HG03521 (cell line): ENCODE measurements at regions not wholly inside any gene's neighbourhood (a gene's known extent, or its start where the extent isn't known, plus 50 kb on each side); places are given as distances from the start of the nearest gene placed in this dataset.
"Not testable (repeated sequence)": the region's sequence is repeated elsewhere in the genome, so short reads cannot be mapped to it uniquely, and the experiment has no call there.

Experiments
- ATAC-seq: cut with Tn5 transposase; IDR thresholded peaks from one replicate; pipeline ENCODE4 v1.9.1; 2021; ENCODE audit warnings: mild to moderate bottlenecking, moderate library complexity; ENCODE audit not compliant: unreplicated experiment

DNA sequence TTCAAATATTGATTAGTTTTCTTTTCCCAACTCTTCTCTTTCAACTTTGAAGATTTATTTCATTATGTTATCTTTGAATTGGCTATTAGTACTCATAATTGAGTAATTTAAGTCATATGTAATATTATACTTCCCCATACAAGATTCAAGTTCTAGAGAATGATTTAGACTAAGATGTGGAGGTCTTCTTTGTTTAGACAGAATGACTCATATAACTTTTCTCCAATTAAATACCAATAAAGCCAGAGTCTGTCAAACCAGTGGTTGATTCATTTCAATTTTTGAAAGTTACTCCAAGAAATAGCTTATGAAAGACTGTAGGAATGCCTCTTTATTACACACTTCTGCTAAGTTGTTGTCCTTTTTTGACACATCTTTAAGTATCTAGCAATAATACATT lies 115.8 kb upstream of the SLC35F3 start:
- no peak for ATAC-seq

GRCh38 chr1:233790121-233790520 lies 114.4 kb upstream of the SLC35F3 start:
- no peak for ATAC-seq

- ATAC-seq = peak; percentile 98
Observed at GRCh38 chr1:233790662-233791371, 113.7 kb upstream of the SLC35F3 start.

DNA sequence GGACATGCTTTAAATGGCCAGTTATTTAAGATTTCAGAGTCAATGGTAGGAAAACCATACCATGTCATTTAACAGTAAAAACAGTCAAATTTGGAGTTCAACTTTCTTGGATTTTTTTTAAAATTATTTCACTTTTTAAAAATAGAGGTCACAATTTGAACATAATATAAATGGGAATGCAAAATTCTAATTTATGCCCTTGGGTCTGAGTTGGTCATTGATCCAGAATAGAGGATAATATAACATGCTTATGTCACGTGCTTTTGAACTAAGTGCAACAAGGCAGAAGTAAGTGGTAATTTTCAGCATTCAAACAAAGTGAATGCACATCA lies 113.1 kb upstream of the SLC35F3 start:
- ATAC-seq = no peak

- no peak for ATAC-seq
Observed at GRCh38 chr1:233791721-233792120, 112.8 kb upstream of the SLC35F3 start.

- ATAC-seq = no peak
Observed at GRCh38 chr1:233794863-233795262, 109.6 kb upstream of the SLC35F3 start.

DNA sequence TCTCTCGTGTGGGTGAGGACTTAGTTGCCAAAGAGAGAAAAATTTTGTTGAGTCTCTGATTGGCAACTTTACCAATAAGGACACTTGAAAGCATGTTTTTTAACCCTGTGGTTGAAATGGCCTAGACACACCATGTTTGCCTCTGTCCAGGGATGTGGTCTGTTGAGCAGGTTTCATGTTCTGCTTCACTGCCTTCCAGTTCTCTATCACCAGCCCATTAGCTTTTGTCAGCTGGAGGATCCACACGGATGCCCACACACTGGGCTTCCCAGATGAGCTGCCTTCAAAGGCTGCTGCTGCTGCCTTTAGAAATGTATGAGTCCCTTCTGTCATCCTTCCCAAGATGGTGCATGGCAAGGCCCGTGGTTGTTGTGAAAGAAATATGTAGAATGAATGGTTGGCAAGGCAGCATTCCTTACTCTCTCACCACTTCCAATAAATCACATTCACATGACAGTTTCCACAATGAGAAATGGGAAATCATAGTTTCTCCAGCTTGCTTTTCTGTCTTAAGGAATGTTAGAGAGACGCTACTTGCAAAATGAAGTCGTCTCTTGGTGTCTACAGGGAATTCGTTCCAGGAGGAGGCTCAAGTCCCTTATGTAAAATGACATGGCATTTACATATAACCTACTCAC lies 108.2 kb upstream of the SLC35F3 start:
- no peak for ATAC-seq

DNA sequence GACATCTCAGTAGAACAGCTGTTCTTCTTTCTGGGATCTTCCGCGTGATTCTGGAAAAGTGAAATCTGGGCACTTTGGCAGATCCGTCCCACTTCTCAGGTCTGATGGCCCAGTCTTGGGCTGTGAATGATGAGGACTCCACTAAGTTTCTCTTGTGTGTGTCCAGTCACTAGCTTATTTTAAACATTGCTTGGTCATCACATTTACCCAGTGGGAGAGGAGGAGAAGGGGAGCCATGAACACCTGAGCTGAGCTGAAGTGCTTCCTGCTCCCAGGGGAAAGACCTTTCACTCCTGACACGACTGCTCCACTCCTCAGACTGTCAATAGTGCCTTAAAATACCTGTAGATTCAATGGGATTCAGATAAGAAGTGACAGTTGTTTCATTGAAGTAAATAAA lies 101.9 kb upstream of the SLC35F3 start:
- ATAC-seq = no peak

- no peak for ATAC-seq
Observed at GRCh38 chr1:233805786-233806185, 98.7 kb upstream of the SLC35F3 start.

DNA sequence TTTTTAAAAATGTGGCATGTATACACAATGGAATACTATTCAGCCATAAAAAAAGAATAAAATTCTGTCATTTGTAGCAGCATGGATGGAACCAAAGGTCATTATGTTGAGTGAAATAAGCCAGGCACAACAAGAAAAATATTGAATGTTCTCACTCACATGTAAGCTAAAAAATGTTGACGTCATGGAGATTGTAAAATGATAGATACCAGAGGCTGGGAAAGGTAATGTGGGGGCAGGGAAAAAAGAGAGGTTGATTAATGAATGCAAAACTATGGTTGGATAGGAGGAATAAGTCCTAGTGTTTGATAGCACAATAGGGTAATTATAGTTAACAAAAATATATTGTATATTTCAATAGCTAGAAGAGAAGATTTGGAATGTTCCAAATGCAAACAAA lies 89.1 kb upstream of the SLC35F3 start:
- ATAC-seq = no peak

- no peak for ATAC-seq
Observed at GRCh38 chr1:233815865-233816264, 88.6 kb upstream of the SLC35F3 start.

DNA sequence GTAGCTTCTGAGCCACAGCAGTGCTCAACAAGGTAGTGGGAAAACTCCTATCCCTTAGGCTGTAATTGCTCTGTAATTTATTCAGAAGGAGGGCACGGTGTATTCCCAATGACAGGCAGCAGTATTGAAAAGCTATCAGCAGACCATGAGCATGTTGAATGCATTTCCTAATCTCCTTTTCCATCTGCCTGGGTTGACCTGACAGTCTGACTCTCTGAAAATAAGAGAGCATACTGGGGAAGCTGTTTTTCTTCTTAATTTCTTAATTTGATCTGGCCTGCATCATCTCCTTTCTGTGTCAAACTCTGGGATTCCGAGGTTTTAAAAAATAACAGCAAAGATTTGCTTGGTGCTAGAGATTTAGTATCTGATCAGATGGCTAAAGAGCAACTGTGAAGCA lies 88.1 kb upstream of the SLC35F3 start:
- ATAC-seq = no peak

DNA sequence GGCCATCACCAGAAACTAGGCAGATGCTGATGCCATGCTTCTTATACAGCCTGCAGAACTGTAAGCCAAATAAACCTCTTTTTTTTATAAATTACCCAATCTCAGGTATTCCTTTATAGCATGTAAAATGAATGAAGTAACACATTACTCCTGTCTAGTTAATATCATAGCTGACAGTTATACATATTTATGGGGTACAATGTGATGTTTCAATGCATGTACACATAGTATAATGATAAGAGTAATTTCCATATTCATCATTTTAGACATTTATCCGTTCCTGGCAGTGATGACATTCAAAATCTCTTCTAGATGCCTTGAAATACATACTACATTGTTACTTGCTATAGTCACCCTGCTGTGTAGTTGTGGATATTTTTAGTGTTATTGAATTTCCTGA lies 85.4 kb upstream of the SLC35F3 start:
- no peak for ATAC-seq

- ATAC-seq = not testable (repeated sequence)
Observed at GRCh38 chr1:233824179-233824578, 80.3 kb upstream of the SLC35F3 start.

GRCh38 chr1:233827937-233828336 lies 76.5 kb upstream of the SLC35F3 start:
- ATAC-seq = not testable (repeated sequence)

GRCh38 chr1:233828480-233828879 lies 76.0 kb upstream of the SLC35F3 start:
- ATAC-seq = no peak

DNA sequence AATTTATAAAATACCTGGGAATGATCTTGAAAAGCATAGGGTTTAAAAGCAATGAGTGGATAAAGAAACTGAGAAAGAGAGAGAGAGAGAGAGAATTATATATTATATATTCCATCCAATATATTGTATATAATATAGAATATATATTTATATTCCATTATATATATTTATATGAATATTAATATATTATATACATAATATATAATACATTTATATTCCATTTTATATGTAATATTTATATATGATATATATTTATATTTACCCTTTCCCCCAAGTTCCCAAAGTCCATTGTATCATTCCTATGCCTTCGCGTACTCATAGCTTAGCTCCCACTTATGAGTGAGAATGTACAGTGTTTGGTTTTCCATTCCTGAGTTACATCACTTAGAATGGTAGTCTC lies 69.9 kb upstream of the SLC35F3 start:
- no peak for ATAC-seq

DNA sequence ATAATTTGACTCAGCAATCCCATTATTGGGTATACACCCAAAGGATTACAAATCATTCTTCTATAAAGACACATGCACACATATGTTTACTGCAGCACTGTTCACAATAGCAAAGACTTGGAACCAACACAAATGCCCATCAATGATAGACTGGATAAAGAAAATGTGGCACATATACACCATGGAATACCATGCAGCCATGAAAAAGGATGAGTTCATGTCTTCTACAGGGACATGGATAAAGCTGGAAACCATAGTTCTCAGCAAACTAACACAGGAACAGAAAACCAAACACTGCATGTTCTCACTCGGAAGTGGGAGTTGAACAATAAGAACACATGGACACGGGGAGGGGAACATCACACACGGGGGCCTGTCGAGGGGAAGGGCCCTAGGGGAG lies 66.3 kb upstream of the SLC35F3 start:
- ATAC-seq = not testable (repeated sequence)

DNA sequence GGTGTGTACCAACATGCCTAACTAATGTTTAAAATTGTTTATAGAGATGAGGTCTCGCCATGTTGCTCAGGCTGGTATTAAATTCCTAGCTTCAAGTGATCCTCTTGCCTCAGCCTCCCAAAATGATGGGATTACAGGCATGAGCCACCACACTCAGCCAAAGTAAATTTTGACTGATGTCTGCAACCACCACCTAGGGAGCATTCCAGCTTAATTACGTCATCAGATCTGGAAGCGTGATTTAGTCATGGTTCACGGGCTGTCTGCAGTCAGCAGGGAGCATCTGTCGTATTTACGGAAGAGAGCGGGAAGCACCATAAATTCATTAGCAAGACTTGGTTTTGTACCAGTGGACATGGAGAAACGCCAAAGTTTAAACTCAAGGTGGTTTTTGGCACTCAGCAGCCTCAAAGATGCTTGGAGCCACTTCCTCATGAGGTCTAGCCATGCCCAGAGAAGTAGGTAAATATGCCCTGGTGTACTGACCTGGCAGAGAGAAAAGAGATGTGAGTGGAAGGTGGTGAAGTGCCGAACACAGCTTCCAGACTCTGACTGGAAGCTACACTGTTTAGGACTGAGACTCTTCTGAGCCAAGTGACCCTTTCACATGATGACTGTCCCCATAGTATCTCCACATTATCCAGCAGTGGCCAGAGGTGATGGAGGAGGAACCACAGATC lies 60.8 kb upstream of the SLC35F3 start:
- ATAC-seq = no peak

- no peak for ATAC-seq
Observed at GRCh38 chr1:233844275-233844674, 60.2 kb upstream of the SLC35F3 start.

DNA sequence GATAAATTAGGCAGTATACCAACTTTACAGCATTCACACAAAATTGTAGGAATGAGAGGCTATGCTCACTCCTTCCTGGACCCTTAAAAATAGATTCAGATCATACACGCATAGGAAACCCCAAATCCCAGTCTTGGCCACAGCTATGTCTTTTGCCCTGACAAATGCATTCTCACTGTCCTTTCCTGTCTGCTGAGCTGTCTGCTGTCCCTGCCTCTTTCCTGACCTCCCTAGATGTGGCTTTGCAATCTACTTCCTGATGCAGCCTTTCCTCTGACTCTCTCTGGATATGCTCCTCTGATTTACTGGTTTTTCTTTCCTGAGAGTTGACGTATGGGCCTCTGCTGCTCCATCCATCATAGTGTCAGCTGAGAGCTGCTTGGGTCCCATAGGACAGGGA lies 59.8 kb upstream of the SLC35F3 start:
- no peak for ATAC-seq
